ENCODE measurements at regions not wholly inside any gene's neighbourhood (a gene's known extent, or its start where the extent isn't known, plus 50 kb on each side); places are given as distances from the start of the nearest gene placed in this dataset.
"Not testable (repeated sequence)": the region's sequence is repeated elsewhere in the genome, so short reads cannot be mapped to it uniquely, and the experiment has no call there.

DNA sequence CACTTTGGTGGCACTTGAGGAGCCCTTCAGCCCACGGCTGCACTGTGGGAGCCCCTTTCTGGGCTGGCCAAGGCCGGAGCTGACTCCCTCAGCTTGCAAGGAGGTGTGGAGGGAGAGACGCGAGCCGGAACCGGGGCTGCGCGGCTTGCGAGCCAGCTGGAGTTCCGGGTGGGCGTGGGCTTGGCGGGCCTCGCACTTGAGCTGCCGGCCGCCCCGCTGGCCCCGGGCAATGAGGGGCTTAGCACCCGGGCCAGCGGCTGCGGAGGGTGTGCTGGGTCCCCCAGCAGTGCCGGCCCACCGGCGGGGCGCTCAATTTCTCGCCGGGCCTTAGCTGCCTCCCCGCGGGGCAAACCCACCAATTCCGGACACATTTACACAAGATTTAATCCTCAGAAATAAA lies 113.7 kb upstream of the RXFP1 start:
- DNase-seq: not testable (repeated sequence)

DNA sequence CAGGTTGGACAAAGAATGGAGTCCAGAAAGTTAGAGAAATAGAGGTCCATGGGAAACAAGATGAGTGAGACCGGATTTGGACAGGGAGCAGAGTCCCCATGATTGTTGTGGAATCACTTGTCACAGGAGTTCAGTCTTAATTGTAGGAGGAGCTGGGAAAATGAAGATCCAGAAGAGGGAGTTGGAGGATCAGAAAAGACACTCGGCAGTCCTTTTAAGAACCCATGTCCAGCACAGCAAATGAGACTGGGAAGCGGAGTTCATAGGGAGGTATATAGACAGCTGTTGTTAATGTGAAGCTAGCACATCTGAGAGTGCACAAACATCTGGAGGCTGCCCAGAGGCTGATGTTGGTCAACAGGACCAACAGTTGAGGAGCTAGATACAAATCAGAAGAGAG lies 111.4 kb upstream of the RXFP1 start:
- DNase-seq: no peak

DNA sequence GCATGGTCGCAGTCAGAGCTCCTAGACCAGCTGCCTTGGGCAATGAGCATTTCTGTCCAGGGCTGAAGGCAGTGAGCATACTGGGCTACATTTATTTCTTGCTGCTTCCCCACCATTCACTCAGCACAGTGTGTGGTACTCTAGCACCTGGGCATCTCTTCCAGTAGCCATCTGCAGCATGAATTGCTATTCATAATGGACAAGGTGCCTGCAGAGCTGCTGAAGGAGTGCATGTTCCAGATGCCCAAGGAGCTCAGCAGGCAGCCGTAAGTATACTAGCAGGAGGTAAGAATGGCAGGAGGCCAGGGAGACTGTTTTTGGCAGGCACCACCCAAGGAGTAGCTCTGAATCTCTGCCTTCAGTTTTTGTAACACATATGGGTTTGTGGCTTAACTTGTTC lies 110.4 kb upstream of the RXFP1 start:
- DNase-seq: no peak

GRCh38 chr4:158418679-158419078 lies 103.0 kb upstream of the RXFP1 start:
- DNase-seq: not testable (repeated sequence)

GRCh38 chr4:158420782-158421181 lies 100.9 kb upstream of the RXFP1 start:
- no peak for DNase-seq

DNA sequence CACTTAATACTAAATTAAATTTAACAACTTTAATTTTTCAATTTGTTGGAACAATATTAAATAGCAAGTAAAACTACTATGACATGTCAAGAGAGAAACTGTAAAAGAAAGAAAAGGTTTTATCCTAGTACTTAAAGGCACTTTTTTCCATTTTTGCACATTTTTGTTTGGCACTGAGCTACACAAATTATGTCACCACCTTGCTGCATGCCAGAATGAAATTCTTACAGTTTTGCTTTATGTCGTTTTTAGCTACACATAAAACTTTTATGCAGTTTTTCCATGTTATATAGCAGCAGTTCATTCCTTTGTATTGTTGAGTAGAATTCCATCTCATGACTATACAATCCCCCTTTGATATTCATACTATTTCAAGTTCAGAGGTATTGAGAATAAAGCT lies 99.1 kb upstream of the RXFP1 start:
- DNase-seq: no peak

GRCh38 chr4:158428242-158428641 lies 93.4 kb upstream of the RXFP1 start:
- DNase-seq: no peak

GRCh38 chr4:158442736-158443135 lies 78.9 kb upstream of the RXFP1 start:
- DNase-seq: no peak

- DNase-seq: no peak
Measured at GRCh38 chr4:158443731-158444130, 78.0 kb upstream of the RXFP1 start.

- no peak for DNase-seq
Measured at GRCh38 chr4:158444621-158445020, 77.1 kb upstream of the RXFP1 start.

- no peak for DNase-seq
Measured at GRCh38 chr4:158446106-158446505, 75.6 kb upstream of the RXFP1 start.

DNA sequence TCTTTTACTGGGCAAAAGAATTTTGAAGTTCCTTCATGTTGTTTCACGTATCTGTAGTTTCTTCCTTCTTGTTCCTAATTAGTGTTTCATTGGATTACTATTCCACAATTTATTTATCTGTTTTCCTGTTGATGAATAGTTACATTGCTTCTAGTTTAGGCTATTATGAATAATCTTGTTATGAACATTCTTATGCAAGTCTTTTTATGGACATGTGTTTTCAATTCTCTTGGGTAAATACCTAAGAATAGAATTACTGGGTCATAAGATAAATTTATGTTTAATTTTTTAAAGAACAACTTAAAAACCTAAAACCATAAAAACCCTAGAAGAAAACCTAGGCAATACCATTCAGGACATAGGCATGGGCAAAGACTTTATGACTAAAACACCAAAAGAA lies 70.9 kb upstream of the RXFP1 start:
- DNase-seq: no peak

GRCh38 chr4:158452116-158452515 lies 69.6 kb upstream of the RXFP1 start:
- not testable (repeated sequence) for DNase-seq

GRCh38 chr4:158458271-158458895 lies 63.3 kb upstream of the RXFP1 start:
- DNase-seq: no peak

DNA sequence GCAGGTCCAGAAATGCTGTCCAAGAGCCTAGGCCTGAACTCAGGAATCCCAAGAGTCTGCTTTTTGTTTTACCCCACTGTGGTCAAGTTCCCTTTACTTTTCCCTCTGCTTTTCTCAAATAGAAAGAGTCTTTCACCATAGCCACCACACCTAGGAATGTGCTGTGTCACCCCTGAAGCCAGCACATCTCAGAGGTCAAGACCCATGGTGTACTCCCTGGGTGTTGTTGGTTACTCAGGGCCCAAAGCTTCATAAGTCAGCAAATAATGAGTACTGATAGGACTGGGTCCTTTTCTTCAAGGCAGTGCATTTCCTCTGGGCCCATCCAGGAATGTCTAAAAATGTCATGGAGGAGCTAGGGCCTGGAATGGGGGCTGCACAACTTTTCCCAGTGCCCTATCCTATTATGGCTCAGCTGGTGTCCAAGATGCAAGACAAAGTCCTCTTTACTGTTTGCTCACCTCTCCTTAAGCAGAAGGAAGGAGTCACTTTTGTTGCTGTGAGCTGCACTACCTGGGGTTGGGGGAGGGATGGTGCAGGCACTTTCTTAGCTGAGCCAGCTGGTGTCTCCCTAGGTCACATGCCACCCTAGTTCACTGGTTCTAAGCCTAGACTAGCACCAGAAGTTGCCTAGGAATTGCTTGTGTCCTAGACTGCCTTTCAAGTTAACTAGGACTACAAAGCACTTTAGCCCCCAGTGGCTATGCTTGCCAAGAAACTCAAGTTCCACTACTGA lies 62.4 kb upstream of the RXFP1 start:
- no peak for DNase-seq

GRCh38 chr4:158461336-158461735 lies 60.3 kb upstream of the RXFP1 start:
- no peak for DNase-seq

DNA sequence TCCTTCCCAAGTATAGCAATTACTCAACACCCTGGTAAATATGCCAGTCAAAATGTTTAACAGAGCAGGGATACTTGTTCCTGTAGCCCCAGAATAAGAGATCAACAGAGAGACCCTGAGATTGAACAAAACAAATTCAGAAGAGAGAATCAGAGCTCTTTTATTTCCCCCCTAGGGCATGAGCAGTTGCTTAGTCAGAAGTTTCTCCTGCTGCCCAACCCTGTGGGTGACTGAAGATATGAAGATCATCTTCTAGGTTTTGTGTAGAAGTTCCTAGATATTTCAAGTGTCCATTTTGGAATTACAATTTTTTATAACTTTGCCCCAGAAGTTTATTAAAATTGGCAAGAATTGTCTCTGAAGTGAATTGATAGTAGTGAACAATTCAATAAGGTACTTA lies 59.1 kb upstream of the RXFP1 start:
- no peak for DNase-seq
